Fibroblast of mammary gland (primary cell): ENCODE measurements at regions not wholly inside any gene's neighbourhood (a gene's known extent, or its start where the extent isn't known, plus 50 kb on each side); places are given as distances from the start of the nearest gene placed in this dataset.
"Not testable (repeated sequence)": the region's sequence is repeated elsewhere in the genome, so short reads cannot be mapped to it uniquely, and the experiment has no call there.

ENCODE experiments used
- DNase-seq: peaks from one replicate; pipeline ENCODE4 v3.0.0-alpha.2; 2010; ENCODE audit warnings: low read depth
- H3K4me3 ChIP-seq: 2 replicates; pipeline ENCODE4 v1.5.1; 2011; ENCODE audit warnings: low read depth, mild to moderate bottlenecking, low read length, moderate library complexity; ENCODE audit not compliant: control insufficient read depth
- TF ChIP-seq, protein P1 (sequence below): conservative IDR thresholded peaks from 2 replicates; pipeline ENCODE4 v1.5.1; 2011; ENCODE audit warnings: low read depth, low read length, inconsistent platforms; ENCODE audit not compliant: control insufficient read depth, insufficient read depth

DNA sequence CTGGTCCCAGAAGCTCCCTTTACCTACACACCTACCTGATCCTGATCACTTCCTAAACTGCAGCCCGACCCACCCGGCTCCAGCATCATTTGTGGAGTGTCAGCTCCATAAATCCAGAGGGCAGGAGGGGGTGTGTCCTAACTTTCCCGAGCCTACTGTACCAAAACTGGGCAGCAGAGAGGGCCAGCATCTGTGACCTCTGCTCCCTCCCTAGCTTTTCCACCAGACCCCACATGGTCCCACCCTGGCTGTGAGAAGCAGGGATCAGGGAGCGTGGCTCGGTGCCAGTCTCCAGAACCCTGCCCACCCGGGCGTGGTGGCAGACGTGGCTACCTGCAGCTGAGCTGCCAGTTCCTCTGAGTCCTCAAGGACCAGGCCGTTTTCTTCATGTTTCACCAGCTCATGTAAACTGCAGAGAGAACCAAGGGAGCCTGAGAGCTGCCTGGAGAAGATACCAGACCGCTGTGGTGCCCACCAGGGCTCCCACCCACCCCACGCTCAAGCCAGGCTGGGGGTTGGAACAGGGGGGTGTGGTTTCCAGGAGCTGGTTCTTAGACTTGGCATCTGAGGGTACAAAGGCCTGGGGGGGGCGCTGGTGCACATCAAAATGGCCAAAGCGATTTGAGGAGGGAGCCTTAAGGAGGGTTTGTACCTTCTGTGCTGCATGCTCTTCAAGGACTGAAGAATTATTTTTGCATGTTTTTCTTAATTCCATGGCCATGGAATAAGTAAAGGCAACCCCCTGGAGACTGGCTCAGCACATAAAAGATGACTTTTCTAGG, 76.7 kb upstream of the DRD5 start:
- no peak overlapping the region for H3K4me3 ChIP-seq
- no peak for DNase-seq

DNA sequence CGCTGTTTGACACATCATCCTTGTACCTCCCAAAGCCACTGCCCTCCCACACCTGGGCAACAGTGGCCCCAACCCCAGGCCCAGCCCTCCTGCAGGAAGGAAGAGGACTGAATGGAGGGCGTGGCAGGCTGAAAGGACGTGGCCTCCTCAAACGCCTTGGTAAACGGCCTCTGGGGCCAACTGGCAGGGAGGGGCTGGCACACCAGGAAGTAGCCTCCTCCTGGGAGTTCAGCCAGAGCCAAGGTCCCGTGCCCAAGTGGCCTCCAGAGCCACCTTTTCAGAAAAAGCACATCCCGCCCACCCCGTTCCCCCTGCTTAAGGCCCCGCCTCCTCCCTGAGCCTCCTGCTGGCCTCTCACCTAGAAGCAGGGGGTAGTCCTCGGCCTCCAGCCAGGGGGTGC, 74.2 kb upstream of the DRD5 start:
- not testable (repeated sequence) for DNase-seq, H3K4me3 ChIP-seq

More for the DNA sequence above, 76.7 kb upstream of the DRD5 start:
- TF ChIP-seq, protein P1, sequence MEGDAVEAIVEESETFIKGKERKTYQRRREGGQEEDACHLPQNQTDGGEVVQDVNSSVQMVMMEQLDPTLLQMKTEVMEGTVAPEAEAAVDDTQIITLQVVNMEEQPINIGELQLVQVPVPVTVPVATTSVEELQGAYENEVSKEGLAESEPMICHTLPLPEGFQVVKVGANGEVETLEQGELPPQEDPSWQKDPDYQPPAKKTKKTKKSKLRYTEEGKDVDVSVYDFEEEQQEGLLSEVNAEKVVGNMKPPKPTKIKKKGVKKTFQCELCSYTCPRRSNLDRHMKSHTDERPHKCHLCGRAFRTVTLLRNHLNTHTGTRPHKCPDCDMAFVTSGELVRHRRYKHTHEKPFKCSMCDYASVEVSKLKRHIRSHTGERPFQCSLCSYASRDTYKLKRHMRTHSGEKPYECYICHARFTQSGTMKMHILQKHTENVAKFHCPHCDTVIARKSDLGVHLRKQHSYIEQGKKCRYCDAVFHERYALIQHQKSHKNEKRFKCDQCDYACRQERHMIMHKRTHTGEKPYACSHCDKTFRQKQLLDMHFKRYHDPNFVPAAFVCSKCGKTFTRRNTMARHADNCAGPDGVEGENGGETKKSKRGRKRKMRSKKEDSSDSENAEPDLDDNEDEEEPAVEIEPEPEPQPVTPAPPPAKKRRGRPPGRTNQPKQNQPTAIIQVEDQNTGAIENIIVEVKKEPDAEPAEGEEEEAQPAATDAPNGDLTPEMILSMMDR: no peak

DNA sequence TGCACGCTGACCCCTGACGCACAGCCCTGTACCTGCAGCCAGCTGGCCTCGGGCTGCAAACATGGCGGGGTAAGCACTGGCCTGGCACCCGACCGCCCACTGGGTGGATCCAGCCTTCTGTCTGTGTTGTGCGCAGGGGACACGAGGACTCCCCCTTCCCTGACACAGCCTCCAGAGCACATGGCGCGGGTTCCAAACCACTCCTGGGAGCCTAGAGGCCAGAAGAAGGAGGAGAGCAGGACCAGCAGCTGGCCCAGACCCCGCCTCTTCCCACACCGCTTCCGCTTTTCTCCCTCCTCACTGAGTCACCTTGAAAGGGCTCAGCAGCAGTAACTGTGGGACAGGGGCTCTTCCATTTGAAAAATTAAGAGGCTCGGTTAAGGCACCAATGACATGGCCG, 73.5 kb upstream of the DRD5 start:
- not testable (repeated sequence) for DNase-seq

DNA sequence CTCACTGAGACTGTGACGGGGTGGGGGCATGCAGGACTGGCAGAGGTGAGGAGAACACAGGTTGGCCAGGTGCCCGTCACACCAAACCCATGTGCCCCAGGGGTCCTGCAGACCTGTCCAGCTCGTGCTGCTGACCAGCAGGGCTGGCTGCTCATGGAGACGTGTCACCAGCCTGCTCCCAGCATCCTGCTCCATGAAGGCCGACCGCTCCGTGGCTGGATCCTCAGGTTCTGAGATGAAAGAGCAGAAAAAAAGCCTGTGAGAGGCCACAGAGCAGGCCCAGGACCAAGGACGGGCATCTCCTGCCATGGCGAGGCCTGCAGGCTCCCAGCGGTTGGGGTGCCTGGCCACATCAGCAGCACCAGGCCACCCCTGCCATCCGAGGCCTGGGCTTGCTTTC, 71.7 kb upstream of the DRD5 start:
- H3K4me3 ChIP-seq: no peak overlapping the region
- DNase-seq: no peak
- TF ChIP-seq, protein P1: no peak

More for the DNA sequence above, 73.5 kb upstream of the DRD5 start:
- H3K4me3 ChIP-seq: not testable (repeated sequence)

DNA sequence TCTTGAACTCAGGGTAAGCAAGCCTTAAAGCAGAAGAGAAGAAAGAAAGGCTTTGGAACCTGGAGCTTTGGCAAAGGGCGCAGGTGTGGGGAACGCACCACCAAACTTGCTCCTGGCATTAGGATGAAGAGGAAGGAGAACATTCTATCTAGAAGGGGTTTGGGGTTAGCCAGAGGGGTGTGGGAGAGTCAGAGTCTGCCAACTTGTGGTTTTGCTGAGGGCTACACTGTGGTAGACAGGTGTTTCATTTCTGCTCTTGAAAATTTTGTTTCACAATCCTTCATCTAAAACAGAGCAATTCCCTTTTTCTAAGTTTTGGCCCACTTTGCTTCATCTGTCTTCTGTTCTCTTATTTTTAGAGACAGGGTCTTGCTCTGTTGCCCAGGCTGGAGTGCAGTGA, 66.2 kb upstream of the DRD5 start:
- not testable (repeated sequence) for DNase-seq, H3K4me3 ChIP-seq

DNA sequence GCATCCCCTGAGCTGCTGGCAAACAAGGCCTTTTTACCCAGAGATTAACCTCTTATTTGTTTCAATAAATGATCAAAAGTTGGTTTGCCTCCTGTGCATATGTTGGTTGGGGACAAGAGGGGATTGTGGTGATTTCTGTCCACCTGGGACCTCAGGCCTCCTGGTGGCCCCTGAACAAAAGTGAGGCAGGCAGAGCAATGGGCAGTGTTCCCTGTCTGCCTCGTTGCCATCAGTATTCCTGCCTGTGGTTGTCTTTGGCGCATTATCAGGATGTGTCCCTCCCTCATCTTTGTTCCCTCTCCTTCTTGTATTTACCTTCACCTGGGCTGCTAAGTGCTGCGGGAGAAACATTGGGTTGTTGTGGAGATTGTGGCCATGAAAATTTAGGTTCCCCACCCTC, 65.3 kb upstream of the DRD5 start:
- DNase-seq: no peak
- TF ChIP-seq, protein P1: no peak
- no peak overlapping the region for H3K4me3 ChIP-seq

DNA sequence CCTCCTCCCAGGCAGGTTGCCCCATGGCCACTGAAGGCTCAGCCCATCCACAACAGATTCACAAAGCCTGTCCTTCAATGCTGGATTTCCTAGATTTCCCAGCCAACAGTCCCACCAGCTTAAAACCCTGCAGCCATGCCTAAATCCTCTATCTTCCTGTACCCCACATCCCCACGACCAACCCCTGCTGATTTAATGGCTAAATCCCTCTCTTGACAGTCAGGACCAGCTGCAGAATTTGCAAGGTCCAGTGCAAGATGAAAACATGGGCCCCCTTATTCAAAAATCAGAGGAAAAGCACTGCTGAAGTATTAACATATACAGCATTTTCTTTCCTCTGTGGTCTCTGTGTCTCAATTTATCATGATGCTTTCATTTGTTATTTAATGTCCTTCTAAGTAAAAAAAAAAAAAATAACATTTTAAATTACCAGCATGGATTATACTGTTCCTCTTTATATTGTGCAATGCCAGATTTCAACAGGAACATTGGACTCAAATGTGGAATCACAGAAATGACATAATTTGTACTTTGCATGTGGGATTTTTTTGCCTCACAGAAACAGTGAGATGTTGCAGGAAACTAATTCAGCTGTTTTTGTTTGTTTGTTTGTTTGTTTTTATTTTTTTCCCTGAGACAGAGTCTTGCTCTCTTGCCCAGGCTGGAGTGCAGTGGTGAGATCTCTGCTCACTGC, 63.0 kb upstream of the DRD5 start:
- H3K4me3 ChIP-seq, DNase-seq: not testable (repeated sequence)

DNA sequence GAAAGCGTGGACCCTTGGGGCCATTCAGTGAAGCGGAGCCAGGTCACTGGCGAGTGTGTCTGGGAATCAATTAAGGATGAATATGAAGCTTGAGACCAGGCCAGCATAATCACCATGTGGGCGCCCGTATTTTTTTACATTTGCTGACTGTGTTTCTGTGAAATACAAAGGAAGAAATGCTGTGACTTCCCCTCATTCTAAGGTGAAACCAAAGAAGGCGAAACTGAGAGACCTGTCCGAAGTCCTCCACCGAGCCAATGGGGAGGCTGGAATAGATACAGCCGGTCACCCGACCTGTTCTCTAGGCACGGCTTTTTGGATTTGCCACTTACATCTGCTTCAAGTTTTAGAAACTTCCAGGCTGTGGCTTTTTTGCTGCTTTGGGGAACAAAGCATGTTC, 59.3 kb upstream of the DRD5 start:
- H3K4me3 ChIP-seq, DNase-seq: not testable (repeated sequence)
